ENCODE measurements at regions not wholly inside any gene's neighbourhood (a gene's known extent, or its start where the extent isn't known, plus 50 kb on each side); places are given as distances from the start of the nearest gene placed in this dataset.

- H3K4me2 ChIP-seq (ENCODE audit: low read length) = no peak overlapping the region
- H2AFZ ChIP-seq (ENCODE audit: low read depth, low read length, poor library complexity, severe bottlenecking) = no peak overlapping the region
- no peak overlapping the region for H3K9ac ChIP-seq (ENCODE audit: low read length)
- peaks cover 2% of the 10 kb centered on the region in 2 experiments; a peak in 1 of 4 replicates for H3K36me3 ChIP-seq (ENCODE audit: control insufficient read depth in 1 of 2, insufficient read depth in 2 of 2, low read length in 2 of 2)
- no peaks in the 10 kb centered on the region for H4K20me1 ChIP-seq (ENCODE audit: insufficient read depth)
- no TSS peak for BruUV-seq (replicated peaks)
- ATAC-seq (no peak), DNase-seq (ENCODE audit: low read depth, low spot score) (no peak)
- ChIA-PET RAD21 (ENCODE audit: low non-redundant PET in 1 of 2, low total read pairs in 2 of 2, uncharacterized antibody in 2 of 2, unreplicated experiment in 2 of 2) (no interaction called here), CTCF (no interaction called here), POLR2A (no interaction called here)
- intact Hi-C loops (cut with micrococcal nuclease) = no loop called here
- TF ChIP-seq CBX3 (IDR thresholded peaks at IDR 0.05; ENCODE audit: low read depth) (no peak), POLR2AphosphoS5 (IDR thresholded peaks at IDR 0.05; ENCODE audit: low read depth, low read length) (no peak), CEBPB (IDR thresholded peaks at IDR 0.05; ENCODE audit: low read depth) (no peak), SIN3A (IDR thresholded peaks at IDR 0.05; ENCODE audit: low read depth) (no peak), EGR1 (IDR thresholded peaks at IDR 0.05; ENCODE audit: low read depth) (no peak), EZH2 (IDR thresholded peaks at IDR 0.05) (no peak), SP1 (IDR thresholded peaks at IDR 0.05; ENCODE audit: low read depth) (no peak), SRF (IDR thresholded peaks at IDR 0.05; ENCODE audit: low read depth) (no peak), ATF3 (IDR thresholded peaks at IDR 0.05) (no peak), FOSL1 (IDR thresholded peaks at IDR 0.05; ENCODE audit: low read depth) (no peak), ZBTB33 (IDR thresholded peaks at IDR 0.05; ENCODE audit: extremely low read depth, insufficient replicate concordance, low read length) (no peak), ZFX (IDR thresholded peaks at IDR 0.05) (no peak), RAD21 (IDR thresholded peaks at IDR 0.05; ENCODE audit: low read depth) (no peak), JUND (IDR thresholded peaks at IDR 0.05) (no peak), ELF1 (IDR thresholded peaks at IDR 0.05; ENCODE audit: borderline replicate concordance, low read depth) (no peak), POLR2A (IDR thresholded peaks at IDR 0.05; ENCODE audit: borderline replicate concordance, extremely low read depth, insufficient read depth, insufficient read length) (no peak), EZH2phosphoT487 (IDR thresholded peaks at IDR 0.05; ENCODE audit: borderline replicate concordance) (no peak), TCF7L2 (IDR thresholded peaks at IDR 0.05; ENCODE audit: borderline replicate concordance, extremely low read depth, insufficient read depth, insufficient read length) (no peak), MAX (IDR thresholded peaks at IDR 0.05) (no peak), YY1 (IDR thresholded peaks at IDR 0.05; ENCODE audit: extremely low read depth, insufficient replicate concordance, low read depth, low read length) (no peak)
- H3K4me1 ChIP-seq (ENCODE audit: control insufficient read depth in 1 of 2, insufficient read depth in 2 of 2, low read length in 2 of 2) = no peaks in the 10 kb centered on the region
- no peaks in the 10 kb centered on the region for H3K9me3 ChIP-seq (ENCODE audit: control insufficient read depth in 1 of 2, insufficient read depth in 1 of 2, low read depth in 1 of 2, low read length in 2 of 2)
- H3K9me2 ChIP-seq (ENCODE audit: insufficient read depth) = no peaks in the 10 kb centered on the region
- no peaks in the 10 kb centered on the region for H3K27me3 ChIP-seq (ENCODE audit: insufficient read depth, low read length)
- H3K79me2 ChIP-seq (ENCODE audit: insufficient read depth, low read length) = no peaks in the 10 kb centered on the region
- no peak overlapping the region for H3K4me3 ChIP-seq (replicated peaks in 1 of 2; ENCODE audit: low read depth in 1 of 2, low read length in 2 of 2)
- H3K27ac ChIP-seq (ENCODE audit: low read depth, low read length) = no peak overlapping the region
Measured at GRCh38 chr21:36250423-36251075, 69.4 kb upstream of the MORC3 start.
